ENCODE measurements at regions not wholly inside any gene's neighbourhood (a gene's known extent, or its start where the extent isn't known, plus 50 kb on each side); places are given as distances from the start of the nearest gene placed in this dataset.

- 27% methylated on average over 2 of the region's 2 CpGs for WGBS (ENCODE audit: low lambda C conversion rate)
- Histone ChIP-seq H3K9ac (ENCODE audit: insufficient read depth, low read depth, low read length) (no peak overlapping the region), H3K9me3 (ENCODE audit: low read length) (no peaks in the 10 kb centered on the region), H3K4me2 (ENCODE audit: low read depth, low read length) (no peak overlapping the region), H4K20me1 (ENCODE audit: insufficient read depth, low read length) (no peaks in the 10 kb centered on the region), H3K79me2 (ENCODE audit: insufficient read depth, low read length) (no peaks in the 10 kb centered on the region), H2AFZ (ENCODE audit: low read length) (no peak overlapping the region), H3K4me3 (replicated peaks in 1 of 3; ENCODE audit: insufficient read depth in 1 of 3, low read depth in 2 of 3, low read length in 3 of 3) (no peak overlapping the region), H3K27ac (ENCODE audit: extremely low read length, insufficient read depth, low read length) (no peak overlapping the region), H3K4me1 (ENCODE audit: insufficient read depth, low read length) (peaks cover 7% of the 10 kb centered on the region; the same call in 1 of the 2 replicates), H3K36me3 (replicated peaks in 1 of 2; ENCODE audit: control insufficient read depth in 1 of 2, insufficient read depth in 2 of 2, low read length in 2 of 2) (no peaks in the 10 kb centered on the region), H3K27me3 (ENCODE audit: control insufficient read depth in 1 of 2, insufficient read depth in 2 of 2, low read length in 2 of 2) (0 out of 5 replicates have a peak, but pooled peaks cover 0 to 6% of the 10 kb centered on the region in 2 experiments)
- ATAC-seq (no peak; the same call in 2 of the 3 replicates), FAIRE-seq (no peak), DNase-seq (ENCODE audit: low spot score) (no peak)
- intact Hi-C loops (cut with micrococcal nuclease; ENCODE audit: unreplicated experiment) (no loop called here), in situ Hi-C loops (cut with HindIII; ENCODE audit: extremely low pct_ligation_motif_present, low pct_unique_long_range_greater_than_20kb) (loop anchor here (25.0 kb wide), 1 partner anchor 660 kb away; no protein-coding TSS in a partner anchor)
- ChIA-PET CTCF (ENCODE audit: low intra/inter-chr PET ratio, low total read pairs) (no interaction called here), POLR2A (no interaction called here)
- no TSS peak for BruUV-seq (replicated peaks)
- no peak for TF ChIP-seq NFYB (CRISPR knock-in tag; IDR thresholded peaks at IDR 0.05)
- no peak for TF ChIP-seq ZNF124 (CRISPR knock-in tag; IDR thresholded peaks at IDR 0.05)
- no peak for TF ChIP-seq ZNF121 (CRISPR knock-in tag; IDR thresholded peaks at IDR 0.05)
- TF ChIP-seq ZNF280B (CRISPR knock-in tag; IDR thresholded peaks at IDR 0.05; ENCODE audit: borderline replicate concordance) = no peak
- TF ChIP-seq FOSL2 (CRISPR knock-in tag; IDR thresholded peaks at IDR 0.05) = no peak
- TF ChIP-seq TRIM22 (IDR thresholded peaks at IDR 0.05) = no peak
- no peak for TF ChIP-seq PRMT3 (CRISPR knock-in tag; IDR thresholded peaks at IDR 0.05; ENCODE audit: borderline replicate concordance, low read depth)
- no peak for TF ChIP-seq ZNF652 (CRISPR knock-in tag; IDR thresholded peaks at IDR 0.05; ENCODE audit: borderline replicate concordance, low read depth)
- no peak for TF ChIP-seq NKX3-1 (CRISPR knock-in tag; IDR thresholded peaks at IDR 0.05)
- no peak for TF ChIP-seq CBX5 (CRISPR knock-in tag; IDR thresholded peaks at IDR 0.05; ENCODE audit: borderline replicate concordance)
Measured at GRCh38 chr7:116152276-116152675, 58.1 kb upstream of the TES start.
